GM19035 (cell line): ENCODE measurements at regions not wholly inside any gene's neighbourhood (a gene's known extent, or its start where the extent isn't known, plus 50 kb on each side); places are given as distances from the start of the nearest gene placed in this dataset.
"Not testable (repeated sequence)": the region's sequence is repeated elsewhere in the genome, so short reads cannot be mapped to it uniquely, and the experiment has no call there.

Experiments
- ATAC-seq: cut with Tn5 transposase; IDR thresholded peaks from one replicate; pipeline ENCODE4 v1.9.1; 2021; ENCODE audit not compliant: unreplicated experiment

GRCh38 chr3:182389071-182389815 is 404.1 kb upstream of the ATP11B start:
- ATAC-seq = no peak

GRCh38 chr3:182390421-182390820 is 402.9 kb upstream of the ATP11B start:
- no peak for ATAC-seq

GRCh38 chr3:182392182-182392937 is 400.9 kb upstream of the ATP11B start:
- no peak for ATAC-seq

- no peak for ATAC-seq
These were observed 400.2 kb upstream of the ATP11B start for GRCh38 chr3:182393151-182393550.

- ATAC-seq = no peak
These were observed 399.4 kb upstream of the ATP11B start for GRCh38 chr3:182393830-182394367.

GRCh38 chr3:182397164-182397563 is 396.1 kb upstream of the ATP11B start:
- ATAC-seq = no peak

GRCh38 chr3:182399978-182400737 is 393.1 kb upstream of the ATP11B start:
- ATAC-seq = no peak

GRCh38 chr3:182400838-182401237 is 392.5 kb upstream of the ATP11B start:
- no peak for ATAC-seq

- no peak for ATAC-seq
These were observed 389.3 kb upstream of the ATP11B start for GRCh38 chr3:182404031-182404430.

- no peak for ATAC-seq
These were observed 387.5 kb upstream of the ATP11B start for GRCh38 chr3:182405759-182406158.

- no peak for ATAC-seq
These were observed 386.5 kb upstream of the ATP11B start for GRCh38 chr3:182406786-182407185.

GRCh38 chr3:182410051-182410450 is 383.3 kb upstream of the ATP11B start:
- ATAC-seq = no peak

GRCh38 chr3:182412066-182412465 is 381.2 kb upstream of the ATP11B start:
- no peak for ATAC-seq

- ATAC-seq = no peak
These were observed 380.2 kb upstream of the ATP11B start for GRCh38 chr3:182413061-182413460.

- no peak for ATAC-seq
These were observed 379.6 kb upstream of the ATP11B start for GRCh38 chr3:182413682-182414081.

- no peak for ATAC-seq
These were observed 378.7 kb upstream of the ATP11B start for GRCh38 chr3:182414586-182414985.

- ATAC-seq = no peak
These were observed 372.6 kb upstream of the ATP11B start for GRCh38 chr3:182420741-182421140.

GRCh38 chr3:182424006-182424405 is 369.3 kb upstream of the ATP11B start:
- no peak for ATAC-seq

GRCh38 chr3:182425926-182426718 is 367.2 kb upstream of the ATP11B start:
- ATAC-seq = not testable (repeated sequence)

GRCh38 chr3:182431972-182432371 is 361.3 kb upstream of the ATP11B start:
- not testable (repeated sequence) for ATAC-seq

GRCh38 chr3:182435860-182436259 is 357.4 kb upstream of the ATP11B start:
- no peak for ATAC-seq
